ENCODE measurements at regions not wholly inside any gene's neighbourhood (a gene's known extent, or its start where the extent isn't known, plus 50 kb on each side); places are given as distances from the start of the nearest gene placed in this dataset.

- DNase-seq, result no peak
Measured at GRCh38 chr1:3954170-3955169, 54.4 kb upstream of the C1orf174 start.

GRCh38 chr1:3955196-3955772, 55.2 kb upstream of the C1orf174 start:
- no peak for DNase-seq

GRCh38 chr1:3956527-3957170, 56.6 kb upstream of the C1orf174 start:
- no peak for DNase-seq

GRCh38 chr1:3959361-3959760, 59.3 kb upstream of the C1orf174 start:
- DNase-seq, result no peak

GRCh38 chr1:3963554-3963953, 63.5 kb upstream of the C1orf174 start:
- DNase-seq, result no peak

- no peak for DNase-seq
Measured at GRCh38 chr1:3965693-3966092, 65.6 kb upstream of the C1orf174 start.

GRCh38 chr1:3968851-3969250, 68.8 kb upstream of the C1orf174 start:
- DNase-seq, result no peak

GRCh38 chr1:3971981-3972380, 71.9 kb upstream of the C1orf174 start:
- no peak for DNase-seq

GRCh38 chr1:3975903-3976630, 76.0 kb upstream of the C1orf174 start:
- no peak for DNase-seq

GRCh38 chr1:3976821-3977220, 76.7 kb upstream of the C1orf174 start:
- DNase-seq, result no peak

GRCh38 chr1:3978196-3978989, 78.3 kb upstream of the C1orf174 start:
- DNase-seq, result no peak

- no peak for DNase-seq
Measured at GRCh38 chr1:3978990-3979325, 78.9 kb upstream of the C1orf174 start.

- DNase-seq, result no peak
Measured at GRCh38 chr1:3981261-3981660, 81.2 kb upstream of the C1orf174 start.

- DNase-seq, result no peak
Measured at GRCh38 chr1:3981746-3982505, 81.9 kb upstream of the C1orf174 start.

GRCh38 chr1:3983181-3983580, 83.1 kb upstream of the C1orf174 start:
- DNase-seq, result no peak

- no peak for DNase-seq
Measured at GRCh38 chr1:3984586-3984985, 84.5 kb upstream of the C1orf174 start.

- DNase-seq, result no peak
Measured at GRCh38 chr1:3986686-3987218, 86.7 kb upstream of the C1orf174 start.

GRCh38 chr1:3987669-3988235, 87.7 kb upstream of the C1orf174 start:
- DNase-seq, result no peak

GRCh38 chr1:3988431-3988830, 88.4 kb upstream of the C1orf174 start:
- DNase-seq, result no peak

- no peak for DNase-seq
Measured at GRCh38 chr1:3989465-3989864, 89.4 kb upstream of the C1orf174 start.

- no peak for DNase-seq
Measured at GRCh38 chr1:3992103-3992556, 92.1 kb upstream of the C1orf174 start.
